OCI-LY1 (cell line): ENCODE measurements at regions not wholly inside any gene's neighbourhood (a gene's known extent, or its start where the extent isn't known, plus 50 kb on each side); places are given as distances from the start of the nearest gene placed in this dataset.

Source experiments
- CTCF ChIP-seq: fragments of 200-600 bp; sonication (generic), shearing (Covaris generic); IDR thresholded peaks from 2 replicates; pipeline ENCODE4 v1.5.1; 2017; ENCODE audit warnings: mild to moderate bottlenecking, antibody characterized with exemption, low read length, moderate library complexity, mixed read lengths
- EZH2 ChIP-seq: fragments of 200-600 bp; sonication (generic), shearing (Covaris generic); IDR thresholded peaks from 2 replicates; pipeline ENCODE4 v1.8.0; 2017; ENCODE audit warnings: borderline replicate concordance, mixed run types, mild to moderate bottlenecking, antibody characterized with exemption, low read length, moderate library complexity, mixed read lengths

- TF ChIP-seq CTCF (no peak), EZH2 (no peak)
Measured at GRCh38 chr4:79201971-79202370, 123.9 kb downstream of the NAA11 start.
